ENCODE measurements at regions not wholly inside any gene's neighbourhood (a gene's known extent, or its start where the extent isn't known, plus 50 kb on each side); places are given as distances from the start of the nearest gene placed in this dataset.

DNA sequence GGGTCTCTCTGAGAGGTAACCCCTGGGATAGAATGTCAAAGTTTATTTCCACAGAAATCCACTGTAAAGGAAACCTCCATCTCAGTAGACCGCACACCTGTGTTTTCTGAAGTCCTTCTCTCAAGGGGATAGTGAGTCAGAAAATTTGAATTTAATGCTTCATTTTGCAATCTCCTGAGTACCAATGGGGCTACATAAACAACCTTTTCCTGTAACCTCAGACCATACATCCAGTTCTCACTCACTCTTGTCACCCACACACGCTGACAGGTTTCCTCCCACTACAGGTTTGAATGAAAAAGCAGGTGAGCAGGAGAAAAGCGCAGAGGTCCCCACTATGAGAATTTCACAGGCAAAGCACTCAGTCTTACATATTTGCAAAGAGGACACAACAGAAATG, 165.3 kb upstream of the MCTP2 start:
- intact Hi-C loops (cut with micrococcal nuclease), result no loop called here
- Mint-ChIP-seq H3K4me1 (ENCODE audit: low read depth) (no peaks in the 10 kb centered on the region), H3K27me3 (ENCODE audit: insufficient read depth) (peaks cover 11% of the 10 kb centered on the region), H3K27ac (no peak overlapping the region), H3K9me3 (no peaks in the 10 kb centered on the region), H3K36me3 (ENCODE audit: low read depth) (no peaks in the 10 kb centered on the region), H3K4me3 (no peak overlapping the region)
- DNase-seq (ENCODE audit: low spot score), result no peak

DNA sequence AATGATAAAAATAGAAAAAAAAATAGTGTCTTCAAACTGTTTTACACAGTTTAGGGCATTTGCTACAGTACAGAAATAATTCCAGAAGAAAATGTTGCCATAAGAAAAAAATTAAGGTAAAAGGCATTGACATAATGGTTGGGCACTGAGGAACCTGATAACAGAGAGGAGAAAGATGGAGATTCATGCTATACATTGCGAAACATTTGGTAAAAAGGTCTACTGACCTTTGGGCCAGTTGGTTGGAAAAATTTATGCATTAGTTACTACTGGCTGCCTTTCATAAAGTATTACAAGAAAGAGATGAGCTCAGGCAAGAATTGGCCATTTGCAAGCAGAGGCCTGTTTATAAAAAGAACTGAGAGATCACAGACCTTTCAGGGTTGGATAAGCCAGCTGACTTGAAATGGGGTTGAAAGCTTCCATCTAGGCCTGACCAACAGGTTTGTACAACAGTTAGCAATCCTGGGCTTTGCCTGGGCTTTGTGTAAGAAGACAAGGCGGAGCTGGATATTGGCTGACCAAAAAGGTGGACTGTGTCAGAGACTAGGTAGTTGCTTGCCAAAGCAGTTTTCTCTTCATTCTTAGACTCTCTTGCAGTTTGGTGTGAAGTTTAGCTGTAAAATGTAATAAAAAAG, 166.6 kb upstream of the MCTP2 start:
- Mint-ChIP-seq H3K27ac (no peak overlapping the region), H3K4me1 (ENCODE audit: low read depth) (no peaks in the 10 kb centered on the region), H3K36me3 (ENCODE audit: low read depth) (no peaks in the 10 kb centered on the region), H3K27me3 (ENCODE audit: insufficient read depth) (peaks cover 7% of the 10 kb centered on the region), H3K9me3 (no peaks in the 10 kb centered on the region), H3K4me3 (no peak overlapping the region)
- intact Hi-C loops (cut with micrococcal nuclease), result no loop called here
- DNase-seq (ENCODE audit: low spot score), result no peak

DNA sequence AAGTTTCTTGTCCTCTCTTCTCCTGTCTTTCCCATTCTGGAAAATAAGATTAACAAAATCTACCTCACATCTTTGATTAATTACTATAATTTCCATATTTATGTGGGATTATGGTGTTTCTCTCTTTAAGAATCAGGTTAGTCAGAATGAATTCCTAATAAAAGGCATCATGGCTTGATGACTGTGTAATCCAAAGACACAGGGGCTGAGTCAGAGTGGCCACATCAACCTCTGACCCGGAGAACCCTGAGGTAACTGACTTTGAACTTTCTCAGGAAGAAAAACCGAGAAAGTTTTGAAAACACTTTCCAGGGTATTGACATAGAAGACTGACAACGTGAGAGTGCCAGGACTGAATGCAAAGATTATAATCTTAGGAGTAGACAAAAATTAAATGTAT, 170.3 kb upstream of the MCTP2 start:
- no peaks in the 10 kb centered on the region for H3K9me3 Mint-ChIP-seq
- no peaks in the 10 kb centered on the region for H3K36me3 Mint-ChIP-seq (ENCODE audit: low read depth)
- no peaks in the 10 kb centered on the region for H3K4me1 Mint-ChIP-seq (ENCODE audit: low read depth)
- H3K27me3 Mint-ChIP-seq (ENCODE audit: insufficient read depth), result peaks cover 16% of the 10 kb centered on the region
- intact Hi-C loops (cut with micrococcal nuclease), result no loop called here
- no peak overlapping the region for H3K4me3 Mint-ChIP-seq
- DNase-seq (ENCODE audit: low spot score), result no peak
- no peak overlapping the region for H3K27ac Mint-ChIP-seq

DNA sequence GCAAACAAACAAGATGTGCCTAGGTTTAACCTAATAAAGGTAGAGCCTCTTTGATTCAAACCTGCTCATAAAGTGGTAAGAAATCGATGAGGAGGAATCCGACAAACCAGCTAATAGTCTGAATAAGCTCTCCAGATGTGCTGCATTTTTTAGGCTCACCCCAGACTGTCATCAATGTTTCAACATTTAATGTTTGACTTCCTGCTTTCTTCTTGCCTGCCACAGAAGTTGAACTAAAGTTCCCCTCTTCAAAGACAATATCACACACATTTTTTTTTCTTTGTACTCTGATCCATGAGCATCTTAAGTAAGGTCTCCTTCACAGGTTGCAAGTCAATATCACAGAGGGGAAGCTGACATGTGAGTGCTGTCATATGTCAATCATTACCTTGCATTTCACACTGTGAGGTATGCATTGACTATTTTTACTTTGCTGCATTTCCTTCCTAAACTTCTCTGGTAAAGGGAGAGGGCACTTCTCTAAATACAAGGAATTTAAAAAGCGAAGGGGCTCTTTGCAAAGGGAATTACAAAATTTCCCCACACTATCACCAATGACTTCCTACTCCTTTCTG, 172.3 kb upstream of the MCTP2 start:
- H3K4me1 Mint-ChIP-seq (ENCODE audit: low read depth), result no peaks in the 10 kb centered on the region
- no peak overlapping the region for H3K27ac Mint-ChIP-seq
- peaks cover 16% of the 10 kb centered on the region for H3K27me3 Mint-ChIP-seq (ENCODE audit: insufficient read depth)
- H3K4me3 Mint-ChIP-seq, result no peak overlapping the region
- no peaks in the 10 kb centered on the region for H3K36me3 Mint-ChIP-seq (ENCODE audit: low read depth)
- no peaks in the 10 kb centered on the region for H3K9me3 Mint-ChIP-seq
- intact Hi-C loops (cut with micrococcal nuclease), result no loop called here
- DNase-seq (ENCODE audit: low spot score), result no peak

DNA sequence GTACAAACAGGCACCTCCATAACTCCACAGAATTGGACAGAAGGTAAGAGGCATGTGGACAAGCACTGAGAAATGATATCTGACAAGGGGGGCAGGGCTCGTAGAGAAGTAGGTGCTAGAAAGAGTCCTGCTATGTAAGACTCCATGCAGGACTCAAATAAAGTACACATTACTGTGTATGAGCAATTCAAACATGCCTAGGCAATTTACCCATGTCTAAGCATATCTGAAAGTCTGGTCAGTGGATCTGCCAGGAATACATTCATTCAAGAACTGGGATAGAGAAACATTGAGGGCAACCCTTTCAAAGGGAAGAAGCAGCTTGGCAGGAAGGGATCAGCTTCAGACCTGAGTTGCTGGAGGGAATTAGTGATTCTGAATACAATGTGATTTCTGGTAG, 174.1 kb upstream of the MCTP2 start:
- no peaks in the 10 kb centered on the region for H3K36me3 Mint-ChIP-seq (ENCODE audit: low read depth)
- intact Hi-C loops (cut with micrococcal nuclease), result no loop called here

DNA sequence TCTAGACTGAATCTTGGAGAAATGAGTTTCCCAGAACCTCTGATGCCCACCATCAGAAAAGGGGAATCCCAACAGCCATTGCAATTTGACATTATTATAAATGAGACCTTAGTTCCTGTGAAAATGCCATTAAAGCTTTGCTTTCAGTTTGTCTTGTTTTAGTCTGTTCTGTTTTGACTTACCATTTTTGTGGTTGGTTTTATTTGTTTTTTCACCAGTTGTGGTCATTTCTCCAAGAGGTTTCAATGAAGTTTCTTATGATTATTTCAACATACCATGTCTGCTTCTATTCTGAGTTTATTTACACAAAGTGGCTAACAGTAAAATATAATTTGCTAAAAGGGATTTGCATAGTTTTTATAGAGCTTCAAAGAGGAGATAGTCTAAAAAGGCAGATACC, 175.0 kb upstream of the MCTP2 start:
- Mint-ChIP-seq H3K4me1 (ENCODE audit: low read depth) (no peaks in the 10 kb centered on the region), H3K36me3 (ENCODE audit: low read depth) (no peaks in the 10 kb centered on the region)
- intact Hi-C loops (cut with micrococcal nuclease), result no loop called here

More for the DNA sequence above, 174.1 kb upstream of the MCTP2 start:
- no peak overlapping the region for H3K27ac Mint-ChIP-seq
- H3K4me1 Mint-ChIP-seq (ENCODE audit: low read depth), result no peaks in the 10 kb centered on the region
- H3K4me3 Mint-ChIP-seq, result no peak overlapping the region
- H3K9me3 Mint-ChIP-seq, result no peaks in the 10 kb centered on the region
- peaks cover 11% of the 10 kb centered on the region for H3K27me3 Mint-ChIP-seq (ENCODE audit: insufficient read depth)
- no peak for DNase-seq (ENCODE audit: low spot score)

DNA sequence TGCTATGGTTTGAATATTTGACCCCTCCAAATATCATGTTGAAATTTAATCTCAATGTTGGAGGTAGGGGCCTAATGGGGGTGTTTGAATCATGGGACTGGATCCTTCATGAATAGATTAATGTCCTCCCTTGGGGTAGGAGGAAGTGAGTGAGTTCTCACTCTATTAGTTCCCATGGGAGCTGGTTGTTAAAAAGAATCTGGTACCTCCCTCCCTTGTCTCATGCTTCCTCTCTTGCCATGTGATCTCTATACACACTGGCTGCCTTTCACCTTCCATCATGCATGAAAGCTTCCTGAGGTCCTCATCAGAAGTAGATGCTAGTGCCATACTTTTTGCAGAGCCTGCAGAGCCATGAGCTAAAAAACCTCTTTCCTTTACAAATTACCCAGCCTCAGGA, 177.7 kb upstream of the MCTP2 start:
- no peak overlapping the region for H3K27ac Mint-ChIP-seq
- no peaks in the 10 kb centered on the region for H3K36me3 Mint-ChIP-seq (ENCODE audit: low read depth)
- no peak overlapping the region for H3K4me3 Mint-ChIP-seq
- intact Hi-C loops (cut with micrococcal nuclease), result no loop called here
- H3K9me3 Mint-ChIP-seq, result no peaks in the 10 kb centered on the region
- DNase-seq (ENCODE audit: low spot score), result no peak
- H3K27me3 Mint-ChIP-seq (ENCODE audit: insufficient read depth), result peaks cover 5% of the 10 kb centered on the region
- no peaks in the 10 kb centered on the region for H3K4me1 Mint-ChIP-seq (ENCODE audit: low read depth)

More for the DNA sequence above, 175.0 kb upstream of the MCTP2 start:
- Mint-ChIP-seq H3K9me3 (no peaks in the 10 kb centered on the region), H3K4me3 (no peak overlapping the region), H3K27ac (no peak overlapping the region), H3K27me3 (ENCODE audit: insufficient read depth) (peaks cover 11% of the 10 kb centered on the region)
- DNase-seq (ENCODE audit: low spot score), result no peak

DNA sequence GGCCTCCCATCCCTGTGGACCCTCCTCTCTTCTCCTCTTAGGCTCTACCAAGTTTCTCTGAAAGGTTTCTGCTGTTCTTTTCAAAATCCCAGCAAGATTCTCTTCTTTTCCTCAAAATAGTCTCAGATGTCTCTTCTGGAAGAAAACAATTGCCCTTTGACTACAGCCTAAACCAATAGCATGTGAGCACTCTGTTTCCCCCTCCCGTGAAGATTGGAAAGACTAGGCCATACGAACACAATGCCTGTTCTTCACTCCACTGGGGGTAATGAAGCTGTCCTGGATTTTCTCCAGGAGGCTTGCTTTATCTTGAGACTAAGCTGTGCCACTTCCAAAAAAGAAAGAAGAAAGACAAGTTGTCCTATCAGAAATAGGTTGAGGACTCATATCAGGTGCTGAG, 178.7 kb upstream of the MCTP2 start:
- H3K27ac Mint-ChIP-seq, result no peak overlapping the region
- H3K4me3 Mint-ChIP-seq, result no peak overlapping the region
- no peaks in the 10 kb centered on the region for H3K4me1 Mint-ChIP-seq (ENCODE audit: low read depth)
- no peaks in the 10 kb centered on the region for H3K36me3 Mint-ChIP-seq (ENCODE audit: low read depth)
- no peak for DNase-seq (ENCODE audit: low spot score)
- no peaks in the 10 kb centered on the region for H3K9me3 Mint-ChIP-seq
- intact Hi-C loops (cut with micrococcal nuclease), result no loop called here
- peaks cover 2% of the 10 kb centered on the region for H3K27me3 Mint-ChIP-seq (ENCODE audit: insufficient read depth)

DNA sequence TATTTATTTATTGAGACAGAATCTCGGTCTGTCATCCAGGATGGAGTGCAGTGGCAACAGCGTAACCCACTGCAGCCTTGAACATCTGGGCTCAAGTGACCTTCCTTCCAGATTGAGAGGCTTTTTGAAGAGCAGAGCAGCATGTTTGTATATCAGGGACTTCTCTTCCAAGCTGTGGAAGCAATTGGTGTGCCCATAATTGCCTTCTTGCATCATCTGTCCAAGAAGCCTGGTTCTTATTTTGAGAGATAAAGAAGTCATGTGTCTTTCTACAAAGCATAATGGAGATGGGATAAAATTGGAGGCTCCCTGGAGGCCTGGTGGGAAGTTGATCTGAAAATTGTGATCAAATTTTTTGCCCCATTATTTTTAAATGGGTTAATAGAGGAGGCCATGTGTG, 183.8 kb upstream of the MCTP2 start:
- Mint-ChIP-seq H3K36me3 (ENCODE audit: low read depth) (no peaks in the 10 kb centered on the region), H3K27me3 (ENCODE audit: insufficient read depth) (no peaks in the 10 kb centered on the region)
- intact Hi-C loops (cut with micrococcal nuclease), result no loop called here

DNA sequence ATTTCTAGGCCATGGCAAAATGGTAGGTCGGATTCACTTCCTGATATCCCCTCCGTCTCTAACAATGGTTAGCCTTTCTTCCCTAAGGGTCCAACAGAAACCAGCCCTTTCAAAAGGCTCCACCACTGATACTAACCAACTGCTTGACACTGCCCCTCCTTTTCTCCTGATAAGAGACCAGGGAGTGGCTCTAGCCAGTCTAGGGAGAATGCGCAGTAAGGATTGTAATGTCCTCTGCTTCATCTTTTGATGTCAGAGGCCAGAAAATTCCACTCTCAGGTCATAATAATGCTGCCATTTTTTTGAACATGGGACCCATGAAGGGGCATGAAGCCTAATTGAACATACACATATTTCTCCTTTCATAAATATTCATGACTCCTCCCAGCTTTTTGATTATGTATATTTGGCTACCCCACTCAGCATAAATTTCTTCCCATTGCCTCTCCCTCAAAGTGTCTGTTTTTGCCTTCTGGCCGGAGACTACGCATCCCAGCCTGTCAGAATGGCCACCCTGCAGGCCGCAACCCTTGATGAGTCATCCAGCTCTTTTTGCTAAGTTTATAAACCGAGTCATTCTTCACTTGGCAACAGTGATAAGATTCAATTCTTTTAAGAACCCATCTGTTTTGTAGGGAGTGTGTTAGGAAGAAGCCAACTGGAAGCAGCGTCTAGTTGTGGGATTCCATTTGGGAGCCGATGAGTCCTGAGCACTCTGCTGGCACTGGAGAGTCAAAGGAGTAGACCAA, 189.0 kb upstream of the MCTP2 start:
- Mint-ChIP-seq H3K4me3 (no peak overlapping the region), H3K9me3 (no peaks in the 10 kb centered on the region), H3K36me3 (ENCODE audit: low read depth) (no peaks in the 10 kb centered on the region), H3K27ac (no peak overlapping the region), H3K27me3 (ENCODE audit: insufficient read depth) (no peaks in the 10 kb centered on the region), H3K4me1 (ENCODE audit: low read depth) (no peaks in the 10 kb centered on the region)
- intact Hi-C loops (cut with micrococcal nuclease), result no loop called here
- no peak for DNase-seq (ENCODE audit: low spot score)

More for the DNA sequence above, 183.8 kb upstream of the MCTP2 start:
- Mint-ChIP-seq H3K27ac (no peak overlapping the region), H3K4me3 (no peak overlapping the region), H3K9me3 (no peaks in the 10 kb centered on the region), H3K4me1 (ENCODE audit: low read depth) (no peaks in the 10 kb centered on the region)
- no peak for DNase-seq (ENCODE audit: low spot score)

DNA sequence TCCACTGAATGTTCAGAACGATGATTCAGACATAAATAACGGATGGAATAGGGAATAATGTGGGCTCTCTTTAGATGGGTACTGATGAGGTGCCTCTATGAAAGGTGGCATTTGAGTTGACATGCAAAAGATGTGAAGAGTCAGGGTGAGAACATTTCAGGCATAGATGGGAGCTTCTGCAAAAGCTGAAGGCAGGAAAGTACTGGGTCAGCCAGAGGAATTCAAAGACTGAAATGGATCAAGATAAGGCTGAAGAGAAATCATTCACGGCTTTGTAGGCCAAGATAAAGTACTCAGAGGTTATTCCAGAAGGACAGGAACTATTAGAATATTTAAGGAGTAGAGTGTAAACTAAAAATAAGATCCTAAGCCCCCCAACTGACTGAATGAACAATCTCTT, 189.6 kb upstream of the MCTP2 start:
- DNase-seq (ENCODE audit: low spot score), result no peak
- Mint-ChIP-seq H3K4me1 (ENCODE audit: low read depth) (no peaks in the 10 kb centered on the region), H3K27me3 (ENCODE audit: insufficient read depth) (no peaks in the 10 kb centered on the region), H3K4me3 (no peak overlapping the region), H3K36me3 (ENCODE audit: low read depth) (no peaks in the 10 kb centered on the region), H3K27ac (no peak overlapping the region), H3K9me3 (no peaks in the 10 kb centered on the region)
- intact Hi-C loops (cut with micrococcal nuclease), result no loop called here

DNA sequence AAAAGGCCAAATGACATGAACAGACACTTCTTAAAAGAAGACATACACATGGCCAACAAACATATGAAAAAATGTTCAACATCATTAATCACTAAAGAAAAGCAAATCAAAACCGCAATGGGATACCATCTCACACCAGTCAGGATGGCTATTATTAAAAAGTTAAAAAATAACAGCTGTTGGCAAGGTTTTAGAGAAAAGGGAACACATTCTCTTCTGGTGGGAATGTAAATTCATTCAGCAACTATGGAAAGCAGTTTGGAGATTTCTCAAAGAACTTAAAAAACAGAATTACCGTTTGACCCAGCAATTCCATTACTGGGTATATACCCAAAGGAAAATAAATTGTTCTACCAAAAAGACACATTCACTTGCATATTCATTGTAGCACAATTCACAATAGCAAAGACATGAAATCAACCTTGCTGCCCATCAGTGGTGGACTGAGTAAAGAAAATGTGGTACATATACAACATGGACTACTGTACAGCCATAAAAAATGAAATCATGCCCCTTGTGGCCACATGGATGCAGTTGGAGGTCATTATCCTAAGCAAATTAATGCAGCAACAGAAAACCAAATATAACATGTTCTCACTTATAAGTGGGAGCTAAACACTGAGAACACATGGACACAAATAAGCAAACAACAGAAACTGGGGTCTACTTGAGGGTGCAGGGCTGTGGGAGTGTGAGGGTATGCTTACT, 190.7 kb upstream of the MCTP2 start:
- H3K27me3 Mint-ChIP-seq (ENCODE audit: insufficient read depth), result no peaks in the 10 kb centered on the region
- no peak for DNase-seq (ENCODE audit: low spot score)
- no peaks in the 10 kb centered on the region for H3K4me1 Mint-ChIP-seq (ENCODE audit: low read depth)
- no peaks in the 10 kb centered on the region for H3K36me3 Mint-ChIP-seq (ENCODE audit: low read depth)
- H3K4me3 Mint-ChIP-seq, result no peak overlapping the region
- H3K9me3 Mint-ChIP-seq, result no peaks in the 10 kb centered on the region
- intact Hi-C loops (cut with micrococcal nuclease), result no loop called here
- H3K27ac Mint-ChIP-seq, result no peak overlapping the region

DNA sequence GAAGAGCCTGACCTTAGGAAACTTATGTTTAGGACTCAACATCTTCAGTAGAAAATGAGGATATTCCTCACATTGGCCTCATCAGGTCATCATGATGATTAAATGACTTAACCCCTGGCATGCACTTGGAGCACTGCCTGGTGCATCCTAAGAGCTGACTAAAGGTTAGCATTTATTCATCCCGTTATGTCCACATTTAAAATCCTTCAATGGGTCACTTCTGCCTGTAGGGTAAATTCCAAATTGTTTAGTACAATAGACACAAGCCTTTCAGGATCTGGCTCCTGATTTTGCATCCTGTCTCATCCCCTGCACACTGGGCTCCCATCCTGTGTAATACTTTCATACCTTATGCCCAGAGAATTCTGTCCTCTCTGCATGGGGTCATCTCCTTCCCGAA, 195.2 kb upstream of the MCTP2 start:
- DNase-seq (ENCODE audit: low spot score), result no peak
- no peak overlapping the region for H3K4me3 Mint-ChIP-seq
- H3K9me3 Mint-ChIP-seq, result no peaks in the 10 kb centered on the region
- H3K36me3 Mint-ChIP-seq (ENCODE audit: low read depth), result no peaks in the 10 kb centered on the region
- intact Hi-C loops (cut with micrococcal nuclease), result no loop called here
- H3K4me1 Mint-ChIP-seq (ENCODE audit: low read depth), result no peaks in the 10 kb centered on the region
- no peak overlapping the region for H3K27ac Mint-ChIP-seq
- peaks cover 2% of the 10 kb centered on the region for H3K27me3 Mint-ChIP-seq (ENCODE audit: insufficient read depth)

All from activated T-helper 1 cell treated with anti-CD3 and anti-CD28 coated beads, Interleukin-12 subunit alpha, Interleukin-12 subunit beta, Interleukin-2, Interleukin-4 antibody, amounts not matched to agents 30 ng/mL and 10 ng/mL and 1 ng/mL, durations not matched to agents 14 hours and 24 hours and 36 hours (primary cell).